Smooth muscle cell (in vitro differentiated cells): ENCODE measurements at regions not wholly inside any gene's neighbourhood (a gene's known extent, or its start where the extent isn't known, plus 50 kb on each side); places are given as distances from the start of the nearest gene placed in this dataset.

Experiments
- DNase-seq: peaks from one replicate; lab custom pipeline; 2025; ENCODE audit not compliant: unreplicated experiment; lab: John Stamatoyannopoulos, UW
- H2AFZ ChIP-seq: fragments of 200-600 bp; sonication (generic); 2 replicates; pipeline ENCODE4 v1.6.0; 2016; ENCODE audit warnings: antibody characterized with exemption, low read depth, mild to moderate bottlenecking
- H3F3A ChIP-seq: fragments of 200-600 bp; sonication (generic); 2 replicates; pipeline ENCODE4 v1.6.0; 2017; ENCODE audit warnings: antibody characterized with exemption, low read depth
- H3K27ac ChIP-seq: fragments of 200-600 bp; sonication (generic); 2 replicates; pipeline ENCODE4 v1.5.1; 2016; ENCODE audit warnings: low read depth, mild to moderate bottlenecking
- H3K27me3 ChIP-seq: fragments of 200-600 bp; sonication (generic); 2 replicates; pipeline ENCODE4 v1.6.1; 2016; ENCODE audit warnings: low read depth, mild to moderate bottlenecking
- H3K36me3 ChIP-seq: fragments of 200-600 bp; sonication (generic); 2 replicates; pipeline ENCODE4 v1.5.1; 2016; ENCODE audit warnings: low read depth
- H3K4me1 ChIP-seq: fragments of 200-600 bp; sonication (generic); 2 replicates; pipeline ENCODE4 v1.5.1; 2016; ENCODE audit warnings: low read depth
- H3K4me2 ChIP-seq: fragments of 200-600 bp; sonication (generic); 2 replicates; pipeline ENCODE4 v1.6.0; 2016; ENCODE audit warnings: mild to moderate bottlenecking
- H3K4me3 ChIP-seq: fragments of 200-600 bp; sonication (generic); 2 replicates; pipeline ENCODE4 v1.5.1; 2016; ENCODE audit warnings: mild to moderate bottlenecking
- H3K79me2 ChIP-seq: fragments of 200-600 bp; sonication (generic); 2 replicates; pipeline ENCODE4 v1.6.0; 2016; ENCODE audit warnings: low read depth, mild to moderate bottlenecking
- H3K9ac ChIP-seq: fragments of 200-600 bp; sonication (generic); 2 replicates; pipeline ENCODE4 v1.6.0; 2016; ENCODE audit warnings: low read depth
- H3K9me3 ChIP-seq: fragments of 200-600 bp; sonication (generic); replicated peaks from 2 replicates; pipeline ENCODE4 v1.5.1; 2016; ENCODE audit warnings: low read depth
- H4K20me1 ChIP-seq: fragments of 200-600 bp; sonication (generic); 2 replicates; pipeline ENCODE4 v1.6.0; 2016; ENCODE audit warnings: low read depth
- CTCF ChIP-seq: fragments of 200-600 bp; sonication (generic); IDR thresholded peaks from 2 replicates; pipeline ENCODE4 v1.5.1; 2017; ENCODE audit warnings: borderline replicate concordance, mild to moderate bottlenecking, antibody characterized with exemption; ENCODE audit not compliant: insufficient read depth, poor library complexity, severe bottlenecking
- WGBS: methylation state at CpG from one replicate; pipeline ENCODE4 v1.1.7; 2016; ENCODE audit warnings: low lambda C conversion rate; 5-methylcytosine and 5-hydroxymethylcytosine counted together

- Histone ChIP-seq H3F3A (peaks cover 3% of the 10 kb centered on the region), H3K4me3 (no peak overlapping the region), H2AFZ (no peak overlapping the region), H4K20me1 (no peaks in the 10 kb centered on the region), H3K9ac (no peak overlapping the region), H3K36me3 (no peaks in the 10 kb centered on the region), H3K27me3 (no peaks in the 10 kb centered on the region), H3K9me3 (no peaks in the 10 kb centered on the region), H3K4me2 (no peak overlapping the region), H3K4me1 (peaks cover 12% of the 10 kb centered on the region), H3K27ac (no peak overlapping the region), H3K79me2 (no peaks in the 10 kb centered on the region)
- TF ChIP-seq CTCF, result no peak
- no peak for DNase-seq
- WGBS, result 27% methylated on average over 5 of the region's 5 CpGs
These were observed 338.1 kb downstream of the SLC4A3 start for GRCh38 chr2:219965287-219966194.

GRCh38 chr2:219967247-219968245, 340.1 kb downstream of the SLC4A3 start:
- no peaks in the 10 kb centered on the region for H4K20me1 ChIP-seq
- H2AFZ ChIP-seq, result no peak overlapping the region
- no peak overlapping the region for H3K4me2 ChIP-seq
- H3K36me3 ChIP-seq, result no peaks in the 10 kb centered on the region
- no peak for DNase-seq
- no peak for TF ChIP-seq CTCF
- H3K27me3 ChIP-seq, result no peaks in the 10 kb centered on the region
- H3K79me2 ChIP-seq, result no peaks in the 10 kb centered on the region
- no peak overlapping the region for H3K4me3 ChIP-seq
- WGBS, result 90% methylated on average over 8 of the region's 8 CpGs
- no peak overlapping the region for H3K27ac ChIP-seq
- no peaks in the 10 kb centered on the region for H3K9me3 ChIP-seq
- peaks cover 6% of the 10 kb centered on the region for H3K4me1 ChIP-seq
- no peak overlapping the region for H3K9ac ChIP-seq
- peaks cover 2% of the 10 kb centered on the region for H3F3A ChIP-seq

GRCh38 chr2:219968685-219969345, 341.4 kb downstream of the SLC4A3 start:
- Histone ChIP-seq H3K9me3 (no peaks in the 10 kb centered on the region), H3K4me2 (no peak overlapping the region), H2AFZ (no peak overlapping the region)

More at GRCh38 chr2:219968685-219969345, 341.4 kb downstream of the SLC4A3 start:
- peak overlapping the region; percentile 38 for H3K27ac ChIP-seq
- no peaks in the 10 kb centered on the region for H3K79me2 ChIP-seq
- no peak overlapping the region for H3K4me3 ChIP-seq
- no peak for TF ChIP-seq CTCF
- peaks cover 5% of the 10 kb centered on the region for H3K4me1 ChIP-seq
- no peaks in the 10 kb centered on the region for H3K27me3 ChIP-seq
- no peak overlapping the region for H3K9ac ChIP-seq
- no peak for DNase-seq
- H4K20me1 ChIP-seq, result no peaks in the 10 kb centered on the region
- WGBS, result 79% methylated on average over 6 of the region's 6 CpGs
- no peaks in the 10 kb centered on the region for H3K36me3 ChIP-seq
- H3F3A ChIP-seq, result no peaks in the 10 kb centered on the region
